HS-5 (cell line): ENCODE measurements at regions not wholly inside any gene's neighbourhood (a gene's known extent, or its start where the extent isn't known, plus 50 kb on each side); places are given as distances from the start of the nearest gene placed in this dataset.
"Not testable (repeated sequence)": the region's sequence is repeated elsewhere in the genome, so short reads cannot be mapped to it uniquely, and the experiment has no call there.

Source experiments
- DNase-seq: peaks from one replicate; pipeline ENCODE4 v3.0.0-alpha.2; 2012; ENCODE audit warnings: low read depth

GRCh38 chr12:114123108-114123507 lies 157.0 kb upstream of the RBM19 start:
- no peak for DNase-seq

- no peak for DNase-seq
Measured at GRCh38 chr12:114122016-114122415, 155.9 kb upstream of the RBM19 start.

DNA sequence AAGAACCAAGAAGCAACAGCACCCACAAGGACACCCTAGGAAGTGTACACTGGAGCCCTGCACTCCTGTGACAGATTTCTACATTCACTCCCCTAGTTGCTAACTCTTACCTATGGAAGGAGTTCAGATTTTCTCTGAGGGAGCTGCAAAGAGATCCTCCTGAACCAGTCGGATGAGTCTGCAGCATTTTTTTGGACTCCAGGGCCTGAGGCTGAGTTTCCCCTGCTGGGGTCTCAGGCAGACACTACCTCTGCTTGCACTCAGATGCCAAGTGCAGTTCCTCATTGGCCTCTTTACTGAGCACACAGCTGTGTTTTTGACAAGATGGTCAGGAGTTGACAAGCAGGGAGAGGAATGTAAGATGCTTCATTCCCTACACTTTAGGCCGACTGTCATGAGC lies 153.2 kb upstream of the RBM19 start:
- DNase-seq, result no peak

DNA sequence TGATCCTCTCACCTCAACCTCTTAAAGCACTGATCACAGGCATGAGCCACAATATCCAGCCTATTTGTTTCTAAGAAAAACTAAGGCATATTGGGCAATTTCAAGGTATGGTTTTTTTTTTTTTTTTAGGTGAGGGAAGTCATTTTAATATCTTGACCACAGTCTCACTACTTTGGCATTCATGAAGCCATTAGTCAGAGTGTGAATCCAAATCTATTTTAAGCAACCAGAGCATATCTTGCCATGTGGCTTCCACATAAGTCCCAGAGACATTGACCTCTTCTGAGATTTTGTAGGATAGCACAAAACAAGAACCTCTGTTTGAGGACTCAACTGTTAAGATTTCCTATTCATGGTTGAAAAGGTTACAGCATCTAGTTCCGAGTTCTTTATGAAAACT lies 130.3 kb upstream of the RBM19 start:
- no peak for DNase-seq

GRCh38 chr12:114093520-114093919 lies 127.4 kb upstream of the RBM19 start:
- DNase-seq, result no peak

GRCh38 chr12:114092981-114093380 lies 126.9 kb upstream of the RBM19 start:
- no peak for DNase-seq

DNA sequence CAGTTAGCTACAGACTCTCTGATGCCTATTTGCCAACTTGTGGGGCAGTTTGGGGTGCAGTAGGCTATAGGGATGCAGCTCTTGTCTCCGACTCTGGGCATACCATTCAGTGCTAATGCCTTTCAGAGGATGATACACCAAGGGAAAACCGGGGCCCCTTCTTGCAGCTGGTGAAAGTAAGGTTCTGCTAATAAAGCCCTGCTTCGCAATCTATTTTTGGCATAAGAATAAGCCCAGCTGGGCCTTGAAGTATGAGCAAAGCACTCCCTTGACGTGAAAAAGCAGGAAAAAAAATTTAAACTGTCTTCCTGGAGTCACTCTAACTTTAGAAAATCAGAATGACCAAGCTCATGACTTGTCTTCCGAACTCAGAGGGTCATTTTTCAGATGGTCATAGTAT lies 124.1 kb upstream of the RBM19 start:
- DNase-seq, result no peak

GRCh38 chr12:114073076-114073475 lies 107.0 kb upstream of the RBM19 start:
- no peak for DNase-seq

DNA sequence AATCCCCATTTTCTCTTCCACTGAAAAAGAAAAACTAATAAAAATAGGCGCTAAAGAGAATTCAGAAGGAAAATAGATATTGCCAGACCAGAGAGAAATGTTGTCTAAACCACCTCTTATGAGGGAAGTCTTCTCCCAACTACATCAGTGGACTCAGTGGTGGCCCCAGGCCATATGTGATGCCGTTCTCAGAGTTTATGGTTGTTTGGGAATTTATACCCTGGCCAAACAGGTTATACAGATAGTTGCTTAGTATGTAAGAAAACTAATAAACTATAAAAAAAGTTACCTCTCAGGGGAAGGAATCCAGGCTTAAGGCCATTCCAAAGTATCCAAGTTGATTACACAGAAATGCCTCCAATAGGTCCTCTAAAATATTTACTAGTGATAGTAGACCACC lies 103.4 kb upstream of the RBM19 start:
- DNase-seq, result no peak

- no peak for DNase-seq
Measured at GRCh38 chr12:114064497-114064896, 98.4 kb upstream of the RBM19 start.

GRCh38 chr12:114064034-114064433 lies 97.9 kb upstream of the RBM19 start:
- not testable (repeated sequence) for DNase-seq

- no peak for DNase-seq
Measured at GRCh38 chr12:114063435-114063834, 97.3 kb upstream of the RBM19 start.

DNA sequence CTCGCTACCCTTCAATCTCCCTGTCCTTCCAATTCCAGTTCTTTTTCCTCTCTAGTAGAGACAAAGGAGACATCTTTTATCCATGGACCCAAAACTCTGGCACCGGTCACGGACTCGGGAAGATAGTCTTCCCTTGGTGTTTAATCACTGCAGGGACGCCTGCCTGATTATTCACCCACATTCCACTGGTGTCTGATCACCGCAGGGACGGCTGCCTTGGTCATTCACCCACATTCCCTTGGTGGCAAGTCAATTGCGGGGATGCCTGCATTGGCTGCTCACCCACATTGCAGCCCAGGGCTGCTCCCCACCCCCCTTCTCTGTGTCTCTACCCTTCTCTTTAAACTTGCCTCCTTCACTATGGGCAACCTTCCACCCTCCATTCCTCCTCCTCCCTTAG lies 90.2 kb upstream of the RBM19 start:
- not testable (repeated sequence) for DNase-seq

- no peak for DNase-seq
Measured at GRCh38 chr12:114054982-114055381, 88.9 kb upstream of the RBM19 start.

GRCh38 chr12:114046236-114046998 lies 80.3 kb upstream of the RBM19 start:
- DNase-seq, result no peak

DNA sequence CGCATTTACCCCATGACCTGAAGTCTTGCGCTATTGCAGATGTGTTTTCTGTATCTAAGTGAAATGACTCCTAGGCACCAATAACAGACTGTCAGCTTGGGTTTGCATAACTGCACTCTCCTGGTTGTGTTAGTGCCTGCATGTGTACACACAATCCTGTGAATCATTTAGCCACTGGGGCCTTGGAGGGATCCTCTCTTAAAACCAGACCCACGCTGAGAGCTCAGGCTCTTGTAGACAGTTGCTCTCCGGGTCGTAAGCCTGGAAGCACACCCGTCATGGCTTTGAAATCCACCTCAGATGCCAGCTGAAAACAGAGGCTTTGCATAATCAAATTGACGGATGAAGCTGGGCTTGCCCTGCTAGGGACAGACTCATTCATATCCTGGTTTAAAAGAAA lies 79.2 kb upstream of the RBM19 start:
- no peak for DNase-seq

GRCh38 chr12:114041590-114041989 lies 75.5 kb upstream of the RBM19 start:
- no peak for DNase-seq

DNA sequence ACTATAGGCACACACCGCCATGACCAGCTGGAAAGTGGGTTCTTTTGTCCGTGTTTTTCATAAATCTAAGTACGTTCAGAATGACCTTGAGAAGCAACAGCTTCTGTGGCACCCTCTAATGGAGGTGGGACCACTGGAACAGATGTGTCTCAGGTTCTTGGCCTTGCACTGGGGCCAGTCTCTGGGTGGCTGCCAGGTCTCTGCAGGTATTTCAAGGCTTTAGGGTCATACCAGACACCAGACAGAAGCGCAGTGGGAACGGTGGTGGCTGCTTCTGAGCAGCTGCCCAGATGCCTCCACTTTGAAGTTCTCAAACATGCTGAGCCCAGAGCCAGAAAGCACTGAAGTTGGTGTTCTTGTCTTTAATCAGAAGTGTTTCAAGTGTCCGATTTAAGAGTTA lies 75.0 kb upstream of the RBM19 start:
- no peak for DNase-seq

GRCh38 chr12:114038962-114039361 lies 72.8 kb upstream of the RBM19 start:
- no peak for DNase-seq

DNA sequence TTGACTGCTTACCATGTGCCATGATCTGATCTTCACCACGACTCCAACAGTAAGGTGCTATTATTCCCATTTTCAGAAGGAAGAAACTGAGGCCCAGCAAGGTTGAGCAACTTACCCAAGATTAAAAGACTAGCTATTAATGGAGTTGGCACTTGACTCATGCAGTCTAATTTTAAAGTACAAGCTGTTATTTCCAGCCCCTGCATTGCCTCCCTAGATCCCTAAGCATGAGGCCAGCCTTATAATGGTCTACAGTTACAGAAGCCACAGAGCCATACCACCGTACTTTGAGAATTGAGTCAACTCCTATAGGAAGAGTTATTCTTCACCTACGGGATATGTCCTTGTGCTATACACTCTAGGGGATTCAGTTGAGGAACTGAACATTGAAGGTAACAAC lies 66.7 kb upstream of the RBM19 start:
- no peak for DNase-seq

GRCh38 chr12:114030451-114030850 lies 64.3 kb upstream of the RBM19 start:
- DNase-seq, result no peak

GRCh38 chr12:114026805-114027204 lies 60.7 kb upstream of the RBM19 start:
- DNase-seq, result no peak

DNA sequence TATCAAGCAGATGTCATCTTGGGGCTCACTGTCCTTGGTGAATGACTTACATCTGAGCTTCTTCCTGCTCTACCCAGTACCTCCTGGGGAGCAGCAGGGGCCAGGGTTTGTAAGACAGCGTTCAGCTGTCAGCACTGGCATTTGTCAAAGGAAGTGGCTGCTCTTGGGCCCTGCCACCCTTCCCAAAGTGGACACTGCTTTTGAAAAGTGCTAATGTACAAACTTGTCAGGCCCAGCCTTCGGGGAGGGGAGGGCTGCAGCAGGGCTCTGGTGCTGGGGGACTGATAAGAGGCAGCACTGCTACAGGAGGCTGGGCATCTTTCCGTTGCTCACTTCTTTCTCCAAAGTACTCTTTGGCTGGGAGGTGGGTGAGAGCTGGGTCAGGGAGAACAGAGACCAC lies 59.8 kb upstream of the RBM19 start:
- DNase-seq, result no peak

DNA sequence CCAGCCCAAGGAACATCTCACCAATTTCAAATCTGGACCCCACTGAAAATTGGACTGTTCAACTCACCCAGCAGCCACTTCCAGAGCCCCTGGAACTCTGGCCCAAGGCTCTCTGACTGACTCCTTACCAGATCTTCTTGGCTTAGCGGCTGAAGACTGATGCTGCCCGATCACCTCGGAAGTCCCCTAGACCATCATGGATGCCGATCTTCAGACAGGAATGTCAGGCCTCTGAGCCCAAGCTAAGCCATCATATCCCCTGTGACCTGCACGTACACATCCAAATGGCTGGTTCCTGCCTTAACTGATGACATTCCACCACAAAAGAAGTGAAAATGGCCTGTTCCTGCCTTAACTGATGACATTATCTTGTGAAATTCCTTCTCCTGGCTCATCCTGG lies 56.0 kb upstream of the RBM19 start:
- DNase-seq, result not testable (repeated sequence)
